ENCODE measurements at regions not wholly inside any gene's neighbourhood (a gene's known extent, or its start where the extent isn't known, plus 50 kb on each side); places are given as distances from the start of the nearest gene placed in this dataset.

GRCh38 chr5:56480078-56480704 is 247.1 kb upstream of the ANKRD55 start:
- TF ChIP-seq CTCF (IDR thresholded peaks at IDR 0.05): no peak
- TF ChIP-seq ZFX (IDR thresholded peaks at IDR 0.05; ENCODE audit: borderline replicate concordance): no peak
